Hepatocyte (in vitro differentiated cells): ENCODE measurements at regions not wholly inside any gene's neighbourhood (a gene's known extent, or its start where the extent isn't known, plus 50 kb on each side); places are given as distances from the start of the nearest gene placed in this dataset.

Experiments
- DNase-seq: peaks from one replicate; pipeline ENCODE4 v3.0.0-alpha.2; 2016; ENCODE audit warnings: low spot score
- H2AFZ ChIP-seq: fragments of 200-600 bp; sonication (generic); 2 replicates; pipeline ENCODE4 v1.6.0; 2016; ENCODE audit warnings: antibody characterized with exemption, mild to moderate bottlenecking
- H3K27ac ChIP-seq: fragments of 200-600 bp; sonication (generic); 2 replicates; pipeline ENCODE4 v1.5.1; 2016; ENCODE audit warnings: mild to moderate bottlenecking
- H3K27me3 ChIP-seq: fragments of 200-600 bp; sonication (generic); 2 replicates; pipeline ENCODE4 v1.6.1; 2016
- H3K36me3 ChIP-seq: fragments of 200-600 bp; sonication (generic); replicated peaks from 2 replicates; pipeline ENCODE4 v1.5.1; 2016; ENCODE audit warnings: low read depth; ENCODE audit not compliant: insufficient read depth
- H3K4me1 ChIP-seq: fragments of 200-600 bp; sonication (generic); 2 replicates; pipeline ENCODE4 v1.5.1; 2016; ENCODE audit warnings: mild to moderate bottlenecking, moderate library complexity; ENCODE audit not compliant: insufficient read depth
- H3K4me2 ChIP-seq: fragments of 200-600 bp; sonication (generic); 2 replicates; pipeline ENCODE4 v1.6.0; 2016
- H3K4me3 ChIP-seq: fragments of 200-600 bp; sonication (generic); 2 replicates; pipeline ENCODE4 v1.5.1; 2016; ENCODE audit warnings: mild to moderate bottlenecking
- H3K79me2 ChIP-seq: fragments of 200-600 bp; sonication (generic); 2 replicates; pipeline ENCODE4 v1.6.0; 2017; ENCODE audit warnings: mild to moderate bottlenecking
- H3K9me2 ChIP-seq: fragments of 200-600 bp; sonication (generic); replicated peaks from 2 replicates; pipeline ENCODE4 v1.6.0; 2017; ENCODE audit warnings: mild to moderate bottlenecking; ENCODE audit not compliant: insufficient read depth
- H3K9me3 ChIP-seq: fragments of 200-600 bp; sonication (generic); 2 replicates; pipeline ENCODE4 v1.5.1; 2016; ENCODE audit warnings: low read depth, mild to moderate bottlenecking
- H4K20me1 ChIP-seq: fragments of 200-600 bp; sonication (generic); 2 replicates; pipeline ENCODE4 v1.6.0; 2016; ENCODE audit warnings: mild to moderate bottlenecking; ENCODE audit not compliant: insufficient read depth, poor library complexity, severe bottlenecking
- CTCF ChIP-seq: fragments of 200-600 bp; sonication (generic); IDR thresholded peaks from 2 replicates; pipeline ENCODE4 v1.5.1; 2016; ENCODE audit warnings: antibody characterized with exemption, mild to moderate bottlenecking; ENCODE audit not compliant: poor library complexity
- EZH2 ChIP-seq: fragments of 200-600 bp; sonication (generic); IDR thresholded peaks from 2 replicates; pipeline ENCODE4 v1.6.1; 2016; ENCODE audit warnings: antibody characterized with exemption, mild to moderate bottlenecking, borderline replicate concordance
- EZH2phosphoT487 ChIP-seq: fragments of 200-600 bp; sonication (generic); IDR thresholded peaks from one replicate; pipeline ENCODE4 v1.6.1; 2018; ENCODE audit warnings: antibody characterized with exemption, mild to moderate bottlenecking, low read depth, moderate library complexity; ENCODE audit not compliant: unreplicated experiment, severe bottlenecking
- WGBS: methylation state at CpG from one replicate; pipeline ENCODE4 v1.1.6; 2016; ENCODE audit warnings: low lambda C conversion rate; ENCODE audit errors: missing lambda C conversion rate; 5-methylcytosine and 5-hydroxymethylcytosine counted together

DNA sequence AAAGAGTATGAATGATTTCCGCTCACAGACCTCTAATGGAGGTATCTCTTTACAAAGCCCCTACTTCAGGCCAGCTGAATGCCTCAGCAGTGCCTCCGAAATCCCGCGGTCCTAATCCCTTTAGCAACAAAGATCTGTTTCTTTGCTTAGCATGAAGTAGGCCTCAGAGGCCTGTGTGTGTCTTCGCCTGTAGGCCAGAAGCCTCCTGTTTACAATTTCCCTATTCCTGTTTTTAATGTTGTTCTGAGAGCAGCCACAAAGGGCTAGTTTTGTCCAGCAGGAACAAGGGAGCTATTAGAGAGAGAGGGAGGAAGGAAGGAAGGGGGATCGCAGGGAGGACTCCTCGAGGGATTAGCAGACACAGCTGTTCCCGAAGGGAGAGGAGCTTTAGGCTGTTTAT, 166.4 kb upstream of the SPRY4 start:
- no peaks in the 10 kb centered on the region for H3K9me2 ChIP-seq
- no peaks in the 10 kb centered on the region for H3K4me1 ChIP-seq
- TF ChIP-seq EZH2phosphoT487: no peak
- TF ChIP-seq CTCF: no peak
- no peak for TF ChIP-seq EZH2
- H3K4me3 ChIP-seq: no peak overlapping the region
- no peaks in the 10 kb centered on the region for H3K36me3 ChIP-seq
- no peaks in the 10 kb centered on the region for H3K9me3 ChIP-seq
- H2AFZ ChIP-seq: peak overlapping the region; percentile 43
- no peaks in the 10 kb centered on the region for H3K27me3 ChIP-seq
- H3K4me2 ChIP-seq: no peak overlapping the region
- peak overlapping the region; percentile 50 for H3K27ac ChIP-seq
- H4K20me1 ChIP-seq: no peaks in the 10 kb centered on the region
- DNase-seq: no peak
- no peaks in the 10 kb centered on the region for H3K79me2 ChIP-seq
- 40% methylated on average over 8 of the region's 8 CpGs for WGBS

- Histone ChIP-seq H3K79me2 (no peaks in the 10 kb centered on the region), H3K27ac (no peak overlapping the region), H3K36me3 (no peaks in the 10 kb centered on the region), H3K4me2 (no peak overlapping the region), H3K9me2 (no peaks in the 10 kb centered on the region), H3K27me3 (no peaks in the 10 kb centered on the region), H2AFZ (no peak overlapping the region), H3K4me3 (no peak overlapping the region), H3K4me1 (no peaks in the 10 kb centered on the region), H3K9me3 (no peaks in the 10 kb centered on the region), H4K20me1 (no peaks in the 10 kb centered on the region)
- 52% methylated on average over 2 of the region's 2 CpGs for WGBS
- no peak for DNase-seq
- TF ChIP-seq EZH2: no peak
- TF ChIP-seq EZH2phosphoT487: no peak
These were observed 161.8 kb upstream of the SPRY4 start for GRCh38 chr5:142486581-142486980.

- 92% methylated on average over 2 of the region's 2 CpGs for WGBS
- Histone ChIP-seq H4K20me1 (no peaks in the 10 kb centered on the region), H3K9me3 (no peaks in the 10 kb centered on the region), H3K4me1 (no peaks in the 10 kb centered on the region), H3K4me2 (no peak overlapping the region), H3K36me3 (no peaks in the 10 kb centered on the region), H3K4me3 (no peak overlapping the region), H3K79me2 (no peaks in the 10 kb centered on the region), H3K27ac (no peak overlapping the region), H3K9me2 (no peaks in the 10 kb centered on the region), H3K27me3 (no peaks in the 10 kb centered on the region), H2AFZ (no peak overlapping the region)
- DNase-seq: no peak
- TF ChIP-seq EZH2phosphoT487 (no peak), EZH2 (no peak), CTCF (no peak)
These were observed 161.2 kb upstream of the SPRY4 start for GRCh38 chr5:142486020-142486419.

GRCh38 chr5:142484821-142485387, 160.1 kb upstream of the SPRY4 start:
- Histone ChIP-seq H3K4me3 (no peak overlapping the region), H3K4me1 (no peaks in the 10 kb centered on the region), H3K4me2 (no peak overlapping the region), H2AFZ (no peak overlapping the region), H3K27ac (no peak overlapping the region), H3K27me3 (no peaks in the 10 kb centered on the region), H4K20me1 (no peaks in the 10 kb centered on the region), H3K9me2 (no peaks in the 10 kb centered on the region), H3K79me2 (no peaks in the 10 kb centered on the region), H3K9me3 (no peaks in the 10 kb centered on the region), H3K36me3 (no peaks in the 10 kb centered on the region)
- WGBS: 97% methylated on average over 2 of the region's 2 CpGs
- TF ChIP-seq EZH2phosphoT487: no peak
- TF ChIP-seq CTCF: no peak
- TF ChIP-seq EZH2: no peak
- no peak for DNase-seq
